Endothelial cell of umbilical vein (primary cell): ENCODE measurements at regions not wholly inside any gene's neighbourhood (a gene's known extent, or its start where the extent isn't known, plus 50 kb on each side); places are given as distances from the start of the nearest gene placed in this dataset.
A peak's percentile ranks its signal among the peaks of the same experiment; 100 is the strongest.

Experiments used
- BruUV-seq: library from RNA; stranded (reverse); fragments of 400-500 nt; replicated peaks from 2 replicates; lab custom pipeline; 2021; lab: Mats Ljungman, UMichigan
- CTCF ChIA-PET: fragments of 300-600, 350-600 bp; sonication (Branson Sonifier 250); formaldehyde crosslinking; loops from one replicate; lab custom pipeline; 2021; ENCODE audit warnings: antibody characterized with exemption, inconsistent platforms; lab: Charles Lee
- POLR2A ChIA-PET: fragments of 300-600, 350-600 bp; sonication (Branson Sonifier 250); formaldehyde crosslinking; loops from one replicate; lab custom pipeline; 2021; ENCODE audit warnings: antibody characterized with exemption, inconsistent platforms; lab: Charles Lee
- DNase-seq: peaks from one replicate; pipeline ENCODE4 v3.0.0-alpha.2; 2011; ENCODE audit warnings: low read depth, low spot score
- FAIRE-seq: peaks from 2 replicates; lab custom pipeline; 2011; peaks lifted over from hg19 to GRCh38; lab: Jason Lieb, UNC
- H2AFZ ChIP-seq: 2 replicates; pipeline ENCODE4 v1.6.0; 2012; ENCODE audit warnings: low read depth, low read length, control low read depth, inconsistent platforms
- H3K27ac ChIP-seq: 2 replicates; pipeline ENCODE4 v1.5.1; 2011; ENCODE audit warnings: low read depth, mild to moderate bottlenecking, control low read depth, low read length, moderate library complexity; ENCODE audit not compliant: insufficient read depth
- H3K27me3 ChIP-seq, 2 experiments: 2 replicates each; pipeline versions ENCODE4 v1.6.0 to v1.6.1; 2011; ENCODE audit warnings: low read length in 2 of 2, mixed read lengths in 1 of 2; ENCODE audit not compliant: control insufficient read depth in 2 of 2, insufficient read depth in 2 of 2
- H3K36me3 ChIP-seq, 2 experiments: 2 replicates in 1 of 2; 3 replicates in 1 of 2; pipeline ENCODE4 v1.5.1; 2011; ENCODE audit warnings: low read length in 2 of 2, mild to moderate bottlenecking in 1 of 2, moderate library complexity in 1 of 2; ENCODE audit not compliant: control insufficient read depth in 2 of 2, insufficient read depth in 2 of 2; ENCODE audit errors: extremely low read depth in 1 of 2
- H3K4me1 ChIP-seq: 3 replicates; pipeline ENCODE4 v1.5.1; 2011; ENCODE audit warnings: mild to moderate bottlenecking, low read length; ENCODE audit not compliant: control insufficient read depth, insufficient read depth; ENCODE audit errors: extremely low read depth
- H3K4me2 ChIP-seq: 2 replicates; pipeline ENCODE4 v1.6.1; 2011; ENCODE audit warnings: low read length, control low read depth, mixed read lengths; ENCODE audit not compliant: insufficient read depth
- H3K4me3 ChIP-seq, 3 experiments: fragments of 200-600 bp in 1 of 3; sonication (generic), shearing (Covaris generic) in 1 of 3; replicated peaks in 1 of 3; 2 replicates each; pipeline ENCODE4 v1.5.1; 2011 to 2016; ENCODE audit warnings: control low read depth in 3 of 3, low read length in 3 of 3, mild to moderate bottlenecking in 2 of 3, inconsistent platforms in 1 of 3, low read depth in 1 of 3, moderate library complexity in 1 of 3; ENCODE audit not compliant: insufficient read depth in 1 of 3
- H3K79me2 ChIP-seq: 2 replicates; pipeline ENCODE4 v1.6.0; 2012; ENCODE audit warnings: low read length, inconsistent platforms; ENCODE audit not compliant: control insufficient read depth, insufficient read depth
- H3K9ac ChIP-seq: replicated peaks from 2 replicates; pipeline ENCODE3; 2011; ENCODE audit warnings: low read length, control low read depth; ENCODE audit not compliant: insufficient read depth; ENCODE audit errors: extremely low read depth
- H3K9me1 ChIP-seq: replicated peaks from 3 replicates; pipeline ENCODE4 v1.6.0; 2011; ENCODE audit warnings: mild to moderate bottlenecking, low read length; ENCODE audit not compliant: control insufficient read depth, insufficient read depth; ENCODE audit errors: extremely low read depth
- H3K9me3 ChIP-seq: replicated peaks from 2 replicates; pipeline ENCODE4 v1.5.1; 2012; ENCODE audit warnings: low read length, inconsistent platforms; ENCODE audit not compliant: control insufficient read depth, insufficient read depth
- H4K20me1 ChIP-seq: replicated peaks from 2 replicates; pipeline ENCODE3; 2011; ENCODE audit warnings: mild to moderate bottlenecking, low read length; ENCODE audit not compliant: control insufficient read depth, insufficient read depth; ENCODE audit errors: extremely low read depth
- EZH2 ChIP-seq: IDR thresholded peaks from 2 replicates; pipeline ENCODE4 v1.6.1; 2012; ENCODE audit warnings: borderline replicate concordance, low read depth, mild to moderate bottlenecking, moderate library complexity, low read length, inconsistent platforms; ENCODE audit not compliant: severe bottlenecking
- FOS ChIP-seq: IDR thresholded peaks from 2 replicates; pipeline ENCODE4 v1.6.1; 2011; ENCODE audit warnings: mild to moderate bottlenecking, low read length, moderate library complexity, borderline replicate concordance; ENCODE audit not compliant: insufficient read depth
- GATA2 ChIP-seq: IDR thresholded peaks from 2 replicates; pipeline ENCODE4 v1.7.0; 2011; ENCODE audit warnings: low read depth, mild to moderate bottlenecking, moderate library complexity, mixed read lengths, low read length; ENCODE audit not compliant: insufficient read length, insufficient read depth
- JUN ChIP-seq: IDR thresholded peaks from 2 replicates; pipeline ENCODE4 v1.6.1; 2011; ENCODE audit warnings: borderline replicate concordance, low read depth; ENCODE audit not compliant: insufficient read length, insufficient read depth
- MYC ChIP-seq: IDR thresholded peaks from one replicate; pipeline ENCODE4 v1.6.1; 2011; ENCODE audit warnings: mild to moderate bottlenecking, low read depth, low read length
- POLR2A ChIP-seq: IDR thresholded peaks from 2 replicates; pipeline ENCODE4 v1.6.1; 2012; ENCODE audit warnings: low read depth, mild to moderate bottlenecking, control low read depth, low read length
- POLR2AphosphoS5 ChIP-seq: IDR thresholded peaks from 2 replicates; pipeline ENCODE4 v1.6.1; 2012; ENCODE audit warnings: low read depth, mild to moderate bottlenecking, control low read depth, low read length, moderate library complexity; ENCODE audit not compliant: insufficient read depth
- dilution Hi-C: fragments of 300-500 bp; cut with MboI; formaldehyde crosslinking; loops from one replicate; pipeline ENCODE4 v1.15.0; 2019; ENCODE audit warnings: low sequenced_read_pairs; ENCODE audit not compliant: extremely low pct_ligation_motif_present
- intact Hi-C: fragments of 100-400 bp; cut with micrococcal nuclease; formaldehyde crosslinking; loops from one replicate; pipeline ENCODE4 v1.10.0; 2022
- TF ChIP-seq, protein P1 (sequence below), 2 donors: IDR thresholded peaks; 1 replicate in 1 of 2; 2 replicates in 1 of 2; pipeline ENCODE4 v1.5.1; 2011; ENCODE audit warnings: low read length in 2 of 2, mild to moderate bottlenecking in 2 of 2, moderate library complexity in 2 of 2, control low read depth in 1 of 2, inconsistent platforms in 1 of 2, low read depth in 1 of 2; ENCODE audit not compliant: insufficient read depth in 1 of 2; ENCODE audit errors: extremely low read depth in 1 of 2
- TF ChIP-seq, protein P2 (sequence below): IDR thresholded peaks from 2 replicates; pipeline ENCODE4 v1.6.1; 2011; ENCODE audit not compliant: insufficient read depth, insufficient read length

DNA sequence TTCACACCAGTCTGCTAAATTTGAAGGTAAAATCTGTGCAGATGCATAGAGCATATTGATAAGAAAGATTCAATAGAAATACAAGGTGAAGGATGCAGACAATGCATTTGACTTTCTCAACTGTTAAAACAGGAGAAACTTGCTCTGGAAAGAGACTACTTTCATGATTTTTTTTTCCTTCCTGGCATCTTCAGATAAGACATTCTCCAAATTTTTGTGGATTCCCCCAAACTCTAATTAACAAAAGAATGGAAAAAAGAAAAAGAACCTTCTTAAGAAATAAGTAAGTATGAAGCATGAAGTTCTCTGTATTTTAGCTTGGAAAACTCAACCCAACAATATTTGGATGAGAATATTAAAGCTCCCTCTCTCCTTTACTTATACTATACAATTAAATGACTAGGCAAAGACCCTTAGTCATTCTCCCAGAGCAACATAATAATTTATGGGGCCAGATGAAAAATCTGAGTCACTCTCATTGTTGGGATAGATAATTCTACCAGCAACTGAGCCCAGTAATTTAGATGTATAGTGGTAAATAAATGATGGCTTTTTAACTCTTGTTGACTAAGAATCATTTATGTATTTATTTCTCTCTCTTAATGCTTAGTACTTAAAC is 298.7 kb upstream of the COL3A1 start:
- FAIRE-seq = no peak
- ChIA-PET CTCF (no interaction called here), POLR2A (no interaction called here)
- Histone ChIP-seq H3K36me3 (no peaks in the 10 kb centered on the region), H3K4me2 (no peak overlapping the region), H3K27me3 (no peaks in the 10 kb centered on the region), H3K27ac (no peak overlapping the region), H3K9me3 (no peaks in the 10 kb centered on the region), H4K20me1 (no peaks in the 10 kb centered on the region), H3K9ac (no peak overlapping the region), H3K9me1 (no peaks in the 10 kb centered on the region), H3K79me2 (no peaks in the 10 kb centered on the region), H2AFZ (no peak overlapping the region), H3K4me3 (no peak overlapping the region), H3K4me1 (no peaks in the 10 kb centered on the region)
- BruUV-seq = no TSS peak
- TF ChIP-seq, protein P1, sequence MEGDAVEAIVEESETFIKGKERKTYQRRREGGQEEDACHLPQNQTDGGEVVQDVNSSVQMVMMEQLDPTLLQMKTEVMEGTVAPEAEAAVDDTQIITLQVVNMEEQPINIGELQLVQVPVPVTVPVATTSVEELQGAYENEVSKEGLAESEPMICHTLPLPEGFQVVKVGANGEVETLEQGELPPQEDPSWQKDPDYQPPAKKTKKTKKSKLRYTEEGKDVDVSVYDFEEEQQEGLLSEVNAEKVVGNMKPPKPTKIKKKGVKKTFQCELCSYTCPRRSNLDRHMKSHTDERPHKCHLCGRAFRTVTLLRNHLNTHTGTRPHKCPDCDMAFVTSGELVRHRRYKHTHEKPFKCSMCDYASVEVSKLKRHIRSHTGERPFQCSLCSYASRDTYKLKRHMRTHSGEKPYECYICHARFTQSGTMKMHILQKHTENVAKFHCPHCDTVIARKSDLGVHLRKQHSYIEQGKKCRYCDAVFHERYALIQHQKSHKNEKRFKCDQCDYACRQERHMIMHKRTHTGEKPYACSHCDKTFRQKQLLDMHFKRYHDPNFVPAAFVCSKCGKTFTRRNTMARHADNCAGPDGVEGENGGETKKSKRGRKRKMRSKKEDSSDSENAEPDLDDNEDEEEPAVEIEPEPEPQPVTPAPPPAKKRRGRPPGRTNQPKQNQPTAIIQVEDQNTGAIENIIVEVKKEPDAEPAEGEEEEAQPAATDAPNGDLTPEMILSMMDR (IDR thresholded peaks at IDR 0.05; ENCODE audit: extremely low read depth in 1 of 2, insufficient read depth in 1 of 2, low read depth in 1 of 2, low read length in 2 of 2) = no peak
- TF ChIP-seq, protein P2, sequence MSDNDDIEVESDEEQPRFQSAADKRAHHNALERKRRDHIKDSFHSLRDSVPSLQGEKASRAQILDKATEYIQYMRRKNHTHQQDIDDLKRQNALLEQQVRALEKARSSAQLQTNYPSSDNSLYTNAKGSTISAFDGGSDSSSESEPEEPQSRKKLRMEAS = no peak
- no peak for TF ChIP-seq POLR2A
- TF ChIP-seq EZH2 = no peak
- TF ChIP-seq JUN = no peak
- no peak for TF ChIP-seq GATA2
- no peak for TF ChIP-seq FOS
- TF ChIP-seq POLR2AphosphoS5 = no peak
- no peak for TF ChIP-seq MYC
- peak; percentile 50 for DNase-seq
- intact Hi-C loops = no loop called here
- dilution Hi-C loops = no loop called here
